SU-DHL-6 (cell line): ENCODE measurements at regions not wholly inside any gene's neighbourhood (a gene's known extent, or its start where the extent isn't known, plus 50 kb on each side); places are given as distances from the start of the nearest gene placed in this dataset.

ENCODE experiments used
- H2AFZ ChIP-seq: fragments of 200-600 bp; sonication (generic); 2 replicates; pipeline ENCODE4 v1.6.1; 2014; ENCODE audit warnings: low read depth, mild to moderate bottlenecking, moderate library complexity, mixed read lengths, antibody characterized with exemption, low read length; ENCODE audit not compliant: severe bottlenecking
- H3F3A ChIP-seq: fragments of 200-600 bp; shearing (Covaris generic); 2 replicates; pipeline ENCODE4 v1.6.0; 2016; ENCODE audit warnings: antibody characterized with exemption, mild to moderate bottlenecking; ENCODE audit not compliant: insufficient read depth
- H3K27ac ChIP-seq: fragments of 200-600 bp; sonication (generic); 2 replicates; pipeline ENCODE4 v1.5.1; 2016; ENCODE audit warnings: low read depth, mild to moderate bottlenecking, low read length, moderate library complexity, mixed read lengths
- H3K27me3 ChIP-seq: fragments of 200-600 bp; sonication (generic), shearing (Covaris generic); 2 replicates; pipeline ENCODE4 v1.6.0; 2014; ENCODE audit warnings: mild to moderate bottlenecking, low read length
- H3K36me3 ChIP-seq: fragments of 200-600 bp; sonication (generic); 2 replicates; pipeline ENCODE4 v1.6.1; 2014; ENCODE audit warnings: mild to moderate bottlenecking, low read length, mixed read lengths
- H3K4me2 ChIP-seq: fragments of 300-600, 200-600 bp; shearing (Covaris generic), sonication (generic); 2 replicates; pipeline ENCODE4 v1.6.0; 2014; ENCODE audit warnings: low read length, low read depth, mild to moderate bottlenecking; ENCODE audit not compliant: poor library complexity, severe bottlenecking
- H3K4me3 ChIP-seq: fragments of 200-600 bp; sonication (generic); 2 replicates; pipeline ENCODE4 v1.5.1; 2014; ENCODE audit warnings: antibody characterized with exemption, low read length, mild to moderate bottlenecking, mixed read lengths; ENCODE audit not compliant: insufficient read depth, poor library complexity, severe bottlenecking
- H3K79me2 ChIP-seq: fragments of 200-600 bp; sonication (generic); 2 replicates; pipeline ENCODE4 v1.6.1; 2014; ENCODE audit warnings: mild to moderate bottlenecking, low read length, moderate library complexity; ENCODE audit not compliant: insufficient read depth
- H3K9ac ChIP-seq: fragments of 200-600 bp; sonication (generic); 2 replicates; pipeline ENCODE4 v1.7.0; 2014; ENCODE audit warnings: mild to moderate bottlenecking, low read length
- H3K9me2 ChIP-seq: fragments of 200-600 bp; sonication (generic); replicated peaks from 2 replicates; pipeline ENCODE4 v1.6.1; 2014; ENCODE audit warnings: low read length; ENCODE audit not compliant: insufficient read depth
- H3K9me3 ChIP-seq: fragments of 200-600 bp; sonication (generic); 2 replicates; pipeline ENCODE4 v1.6.1; 2014; ENCODE audit warnings: low read length, mixed read lengths; ENCODE audit not compliant: insufficient read depth
- H4K20me1 ChIP-seq: fragments of 200-600 bp; sonication (generic); 2 replicates; pipeline ENCODE4 v1.6.1; 2014; ENCODE audit warnings: low read depth, mild to moderate bottlenecking, antibody characterized with exemption, low read length, moderate library complexity, mixed read lengths
- EZH2phosphoT487 ChIP-seq: fragments of 200-600 bp; sonication (generic), shearing (Covaris generic); conservative IDR thresholded peaks from 2 replicates; pipeline ENCODE4 v1.6.1; 2018; ENCODE audit warnings: mild to moderate bottlenecking, antibody characterized with exemption, low read length, moderate library complexity, mixed read lengths
- TF ChIP-seq, protein P1 (sequence below): fragments of 200-600 bp; sonication (generic); IDR thresholded peaks from one replicate; pipeline ENCODE4 v1.5.1; 2017; ENCODE audit warnings: antibody characterized with exemption, mild to moderate bottlenecking, low read length, moderate library complexity; ENCODE audit not compliant: insufficient read depth, poor library complexity, severe bottlenecking

DNA sequence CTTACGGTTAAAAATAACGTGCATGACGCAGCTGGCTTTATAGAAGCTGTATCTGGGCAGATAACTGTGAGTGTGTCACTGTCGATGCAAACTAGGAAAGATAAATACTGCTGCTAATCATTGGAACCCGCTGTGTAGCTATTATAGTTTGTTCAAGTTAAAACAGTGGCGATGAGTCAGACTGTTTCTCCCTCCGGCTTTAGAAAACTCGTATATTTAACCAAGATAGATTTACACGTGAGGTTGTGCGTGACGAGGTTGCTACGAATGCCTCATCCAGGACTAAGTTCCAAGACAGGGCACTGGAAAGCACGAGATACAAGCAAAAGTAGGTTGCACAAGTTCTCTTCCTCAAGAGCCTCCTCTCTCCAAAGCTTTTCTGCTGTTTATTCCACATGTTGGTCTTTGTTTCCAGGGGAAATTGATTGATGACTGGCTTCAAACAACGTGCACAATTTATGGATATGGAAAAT lies 270.7 kb downstream of the FBXW7 start:
- no peak overlapping the region for H2AFZ ChIP-seq
- no peak overlapping the region for H3K4me3 ChIP-seq
- H3K9me3 ChIP-seq, result no peaks in the 10 kb centered on the region
- no peaks in the 10 kb centered on the region for H3K36me3 ChIP-seq
- no peak overlapping the region for H3K4me2 ChIP-seq
- no peaks in the 10 kb centered on the region for H3K79me2 ChIP-seq
- no peak overlapping the region for H3K27ac ChIP-seq
- no peaks in the 10 kb centered on the region for H3K27me3 ChIP-seq
- no peaks in the 10 kb centered on the region for H3K9me2 ChIP-seq
- no peaks in the 10 kb centered on the region for H4K20me1 ChIP-seq
- no peak overlapping the region for H3K9ac ChIP-seq
- TF ChIP-seq, protein P1, sequence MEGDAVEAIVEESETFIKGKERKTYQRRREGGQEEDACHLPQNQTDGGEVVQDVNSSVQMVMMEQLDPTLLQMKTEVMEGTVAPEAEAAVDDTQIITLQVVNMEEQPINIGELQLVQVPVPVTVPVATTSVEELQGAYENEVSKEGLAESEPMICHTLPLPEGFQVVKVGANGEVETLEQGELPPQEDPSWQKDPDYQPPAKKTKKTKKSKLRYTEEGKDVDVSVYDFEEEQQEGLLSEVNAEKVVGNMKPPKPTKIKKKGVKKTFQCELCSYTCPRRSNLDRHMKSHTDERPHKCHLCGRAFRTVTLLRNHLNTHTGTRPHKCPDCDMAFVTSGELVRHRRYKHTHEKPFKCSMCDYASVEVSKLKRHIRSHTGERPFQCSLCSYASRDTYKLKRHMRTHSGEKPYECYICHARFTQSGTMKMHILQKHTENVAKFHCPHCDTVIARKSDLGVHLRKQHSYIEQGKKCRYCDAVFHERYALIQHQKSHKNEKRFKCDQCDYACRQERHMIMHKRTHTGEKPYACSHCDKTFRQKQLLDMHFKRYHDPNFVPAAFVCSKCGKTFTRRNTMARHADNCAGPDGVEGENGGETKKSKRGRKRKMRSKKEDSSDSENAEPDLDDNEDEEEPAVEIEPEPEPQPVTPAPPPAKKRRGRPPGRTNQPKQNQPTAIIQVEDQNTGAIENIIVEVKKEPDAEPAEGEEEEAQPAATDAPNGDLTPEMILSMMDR, result no peak
- TF ChIP-seq EZH2phosphoT487, result no peak
- H3F3A ChIP-seq, result no peaks in the 10 kb centered on the region

DNA sequence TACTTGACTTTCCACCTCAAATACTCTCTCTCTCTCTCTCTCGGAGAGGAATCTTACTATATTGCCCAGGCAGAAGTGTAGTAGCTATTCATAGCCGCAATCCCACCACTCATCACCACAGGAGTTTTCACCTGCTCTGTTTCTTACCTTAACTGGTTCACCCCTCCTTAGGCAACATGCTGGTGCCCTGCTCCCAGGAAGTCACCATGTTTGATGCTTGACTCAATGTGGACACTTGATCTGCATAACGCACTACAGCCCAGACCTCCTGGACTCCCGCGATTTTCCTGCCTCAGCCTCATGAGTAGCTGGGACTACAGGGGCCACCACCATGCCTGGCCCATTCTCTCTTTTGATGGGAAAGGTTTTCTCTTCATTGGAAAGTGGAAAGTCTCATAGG lies 271.8 kb downstream of the FBXW7 start:
- Histone ChIP-seq H3K4me2 (no peak overlapping the region), H3K9me2 (no peaks in the 10 kb centered on the region), H3K36me3 (no peaks in the 10 kb centered on the region), H3K9ac (no peak overlapping the region), H2AFZ (no peak overlapping the region), H3K4me3 (no peak overlapping the region), H3K9me3 (no peaks in the 10 kb centered on the region), H3K27ac (no peak overlapping the region), H3F3A (no peaks in the 10 kb centered on the region), H3K27me3 (no peaks in the 10 kb centered on the region), H4K20me1 (no peaks in the 10 kb centered on the region), H3K79me2 (no peaks in the 10 kb centered on the region)
- TF ChIP-seq, protein P1, result no peak
- TF ChIP-seq EZH2phosphoT487, result no peak

- no peaks in the 10 kb centered on the region for H3K9me2 ChIP-seq
- H3K27ac ChIP-seq, result no peak overlapping the region
- H3K79me2 ChIP-seq, result no peaks in the 10 kb centered on the region
- H3K9me3 ChIP-seq, result no peaks in the 10 kb centered on the region
- H3F3A ChIP-seq, result no peaks in the 10 kb centered on the region
- H3K4me2 ChIP-seq, result no peak overlapping the region
- H4K20me1 ChIP-seq, result no peaks in the 10 kb centered on the region
- no peak overlapping the region for H3K9ac ChIP-seq
- H3K27me3 ChIP-seq, result no peaks in the 10 kb centered on the region
- H3K36me3 ChIP-seq, result no peaks in the 10 kb centered on the region
- H3K4me3 ChIP-seq, result no peak overlapping the region
- TF ChIP-seq, protein P1, result no peak
- TF ChIP-seq EZH2phosphoT487, result no peak
- H2AFZ ChIP-seq, result no peak overlapping the region
Observed at GRCh38 chr4:152259866-152260265, 276.0 kb downstream of the FBXW7 start.
